Caki2 (cell line): ENCODE measurements at regions not wholly inside any gene's neighbourhood (a gene's known extent, or its start where the extent isn't known, plus 50 kb on each side); places are given as distances from the start of the nearest gene placed in this dataset.

Source experiments
- DNase-seq: peaks from one replicate; pipeline ENCODE4 v3.0.0-alpha.2; 2015; ENCODE audit warnings: low read depth
- in situ Hi-C: cut with HindIII; loops from 2 replicates; pipeline ENCODE4 v1.10.0; 2016; ENCODE audit warnings: low sequenced_read_pairs, low pct_unique_long_range_greater_than_20kb, mixed read lengths

DNA sequence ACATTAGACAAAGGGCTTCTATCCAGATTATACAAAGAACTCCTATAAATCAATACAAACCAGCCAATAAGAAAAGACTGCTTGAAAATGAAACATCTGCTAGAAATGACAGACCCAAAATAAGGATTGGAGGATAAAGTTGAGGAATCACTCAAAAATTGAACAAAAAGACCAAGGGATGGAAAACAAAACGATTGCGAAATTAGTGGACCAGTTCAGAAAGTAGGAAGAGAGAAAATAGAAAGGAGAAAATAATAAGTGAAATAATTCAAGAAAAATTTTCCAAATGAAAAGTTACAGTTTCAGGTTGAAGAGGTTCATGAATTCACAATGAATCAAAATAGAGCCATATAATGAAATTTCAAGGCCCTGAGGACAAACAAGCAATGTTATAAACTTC is 115.8 kb upstream of the CTBP2 start:
- no peak for DNase-seq
- in situ Hi-C loops, result no loop called here

- DNase-seq, result no peak
- in situ Hi-C loops, result no loop called here
These were observed 114.6 kb upstream of the CTBP2 start for GRCh38 chr10:125274961-125275360.

DNA sequence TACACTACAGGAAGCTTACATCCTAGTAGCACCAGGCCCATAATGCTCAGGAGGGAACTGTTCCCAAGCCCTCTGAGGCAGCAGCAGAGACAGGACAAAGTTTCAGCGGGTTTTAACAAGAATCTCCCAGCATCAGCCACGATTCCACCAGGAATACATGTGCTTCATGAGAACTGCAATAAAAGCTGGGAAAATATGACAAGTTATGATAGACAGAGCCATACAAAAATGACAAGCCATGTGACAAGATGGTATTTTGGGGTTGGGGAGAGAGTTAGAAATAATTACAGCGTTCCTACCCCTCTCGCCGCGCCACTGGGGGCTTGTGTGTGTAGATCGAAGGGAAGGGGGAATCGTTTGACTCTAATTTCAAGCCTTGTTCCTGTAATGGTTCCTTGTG is 112.7 kb upstream of the CTBP2 start:
- in situ Hi-C loops, result no loop called here
- no peak for DNase-seq

DNA sequence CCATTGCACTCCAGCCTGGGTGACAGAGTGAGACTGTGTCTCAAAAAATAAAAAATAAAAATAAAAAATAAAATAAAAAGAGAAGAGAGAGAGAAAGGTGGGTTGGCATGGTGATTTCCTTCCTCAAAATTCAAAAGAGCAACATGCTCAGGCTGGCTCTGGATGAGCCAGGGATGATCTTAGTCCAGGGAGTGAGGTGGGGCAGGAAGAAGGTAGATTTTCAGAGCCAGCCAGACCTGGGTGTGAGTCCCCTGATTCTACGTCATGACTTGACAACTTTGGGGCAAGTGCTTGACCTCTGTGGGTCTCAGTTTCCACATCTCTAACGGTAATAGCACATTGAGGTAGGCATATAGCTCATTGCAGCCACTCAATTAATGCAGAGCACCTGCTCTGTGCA is 109.4 kb upstream of the CTBP2 start:
- no peak for DNase-seq
- in situ Hi-C loops, result no loop called here

- DNase-seq, result no peak
- in situ Hi-C loops, result no loop called here
These were observed 106.6 kb upstream of the CTBP2 start for GRCh38 chr10:125266966-125267365.

DNA sequence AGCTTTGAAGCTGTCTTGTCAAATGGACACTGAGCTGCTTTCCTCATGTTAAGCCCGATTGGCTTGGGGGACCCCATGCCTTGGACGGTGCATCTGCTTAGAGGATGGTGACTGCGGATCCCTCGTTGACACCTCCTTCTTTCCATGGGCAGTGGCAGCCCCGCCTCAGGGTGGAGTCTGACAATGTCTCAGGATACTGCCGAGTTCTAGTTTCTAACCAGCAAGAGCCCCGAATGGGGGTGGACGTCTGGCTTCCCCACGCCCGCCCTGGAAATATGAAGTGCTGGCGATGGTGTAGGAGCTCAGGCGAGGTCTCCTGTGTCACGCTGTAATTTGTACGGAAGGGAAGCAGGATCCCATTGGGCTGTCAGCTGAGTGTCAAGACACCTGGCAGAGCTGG is 106.2 kb upstream of the CTBP2 start:
- in situ Hi-C loops, result no loop called here
- no peak for DNase-seq

GRCh38 chr10:125265579-125265955 is 105.2 kb upstream of the CTBP2 start:
- DNase-seq, result no peak
- in situ Hi-C loops, result no loop called here

GRCh38 chr10:125264757-125265578 is 104.6 kb upstream of the CTBP2 start:
- in situ Hi-C loops, result no loop called here
- DNase-seq, result no peak

GRCh38 chr10:125264091-125264490 is 103.7 kb upstream of the CTBP2 start:
- DNase-seq, result no peak
- in situ Hi-C loops, result no loop called here

DNA sequence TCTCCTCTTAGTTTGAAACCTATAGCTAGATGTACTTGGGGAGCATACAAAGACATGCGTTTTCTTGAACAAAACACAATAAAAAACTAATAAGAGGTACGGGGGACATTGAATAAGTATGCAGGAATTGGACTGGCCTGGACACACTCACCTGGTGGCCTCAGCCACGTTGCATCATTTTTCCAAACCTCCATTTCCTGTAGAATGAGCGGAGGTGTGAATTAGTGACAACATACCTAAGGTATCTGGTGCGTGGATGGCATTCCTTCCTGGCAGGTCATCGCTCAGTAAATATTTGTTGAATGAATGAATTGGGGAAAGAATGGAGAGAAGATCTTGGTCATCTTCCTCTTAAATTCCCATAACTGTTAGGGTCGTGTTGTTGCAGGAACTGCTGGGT is 103.2 kb upstream of the CTBP2 start:
- DNase-seq, result no peak

DNA sequence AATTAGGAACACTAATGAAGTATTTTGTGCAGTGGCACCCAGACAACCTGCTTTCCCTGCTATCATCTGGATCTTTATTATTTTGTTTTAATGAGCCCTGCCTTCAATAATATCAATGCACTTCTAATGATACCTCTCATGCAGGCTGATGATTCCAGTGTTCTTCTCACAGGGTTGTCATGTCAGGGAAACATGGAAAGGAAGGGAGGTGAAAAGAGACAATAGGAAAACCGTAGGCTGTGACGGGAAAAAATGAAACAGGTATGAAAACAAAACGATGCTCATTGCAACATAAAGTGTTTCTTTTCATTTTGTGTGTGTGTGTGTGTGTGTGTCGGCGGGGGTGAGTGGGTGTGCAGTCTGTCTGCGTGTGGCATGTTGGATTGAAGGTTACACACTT is 102.6 kb upstream of the CTBP2 start:
- no peak for DNase-seq
- in situ Hi-C loops, result no loop called here

More for the DNA sequence above, 103.2 kb upstream of the CTBP2 start:
- in situ Hi-C loops, result no loop called here

DNA sequence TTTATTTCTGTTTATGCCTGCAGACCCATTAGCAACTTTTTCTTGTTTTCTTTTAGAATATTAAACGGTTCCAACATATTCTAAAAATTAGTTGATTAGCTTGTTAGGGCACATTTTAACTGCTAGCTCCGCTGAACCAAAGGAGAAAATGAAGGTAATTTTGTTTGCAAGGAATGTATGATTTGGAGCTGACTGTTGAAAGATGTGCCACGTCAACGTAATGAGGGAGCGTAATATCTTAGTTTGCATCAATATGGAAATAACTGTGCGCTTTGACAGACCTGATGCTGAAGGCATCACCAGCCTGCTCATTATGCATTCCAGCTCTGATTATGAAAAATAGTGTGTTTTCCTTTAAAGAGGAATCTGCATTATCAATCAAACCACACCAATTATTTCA is 102.0 kb upstream of the CTBP2 start:
- no peak for DNase-seq
- in situ Hi-C loops, result no loop called here

- in situ Hi-C loops, result no loop called here
These were observed 101.3 kb upstream of the CTBP2 start for GRCh38 chr10:125261491-125262186.

GRCh38 chr10:125260260-125260659 is 99.9 kb upstream of the CTBP2 start:
- in situ Hi-C loops, result no loop called here
- no peak for DNase-seq

More at GRCh38 chr10:125261491-125262186, 101.3 kb upstream of the CTBP2 start:
- no peak for DNase-seq

GRCh38 chr10:125259651-125260050 is 99.3 kb upstream of the CTBP2 start:
- DNase-seq, result no peak
- in situ Hi-C loops, result no loop called here

- in situ Hi-C loops, result no loop called here
- DNase-seq, result no peak
These were observed 98.3 kb upstream of the CTBP2 start for GRCh38 chr10:125258676-125259075.

GRCh38 chr10:125257521-125258108 is 97.3 kb upstream of the CTBP2 start:
- in situ Hi-C loops, result no loop called here
- no peak for DNase-seq

- in situ Hi-C loops, result no loop called here
- DNase-seq, result no peak
These were observed 95.7 kb upstream of the CTBP2 start for GRCh38 chr10:125256026-125256425.

DNA sequence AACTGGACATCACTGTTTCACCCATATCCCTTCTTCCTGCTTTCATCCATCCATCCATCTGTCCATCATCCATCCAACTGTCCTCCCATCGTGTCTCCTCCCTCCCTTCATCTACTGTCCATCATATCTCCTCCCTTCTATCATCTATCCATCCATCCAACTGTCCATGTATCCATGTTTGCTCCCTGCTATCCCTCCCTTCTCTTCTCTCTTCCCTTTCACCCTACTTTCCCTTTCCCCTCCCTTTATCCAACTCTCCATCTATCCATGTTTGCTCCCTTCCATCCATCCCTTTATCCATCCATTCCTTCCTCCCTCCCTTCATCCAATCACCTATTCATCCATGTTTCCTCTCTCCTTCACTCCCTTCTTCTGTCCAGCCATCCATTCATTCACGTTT is 92.6 kb upstream of the CTBP2 start:
- in situ Hi-C loops, result no loop called here
- DNase-seq, result no peak
